GM12878 (cell line): ENCODE measurements at regions not wholly inside any gene's neighbourhood (a gene's known extent, or its start where the extent isn't known, plus 50 kb on each side); places are given as distances from the start of the nearest gene placed in this dataset.

Experiments used
- ATAC-seq: fragments of 200-7000 bp; cut with Tn5 transposase; 3 replicates; pipeline ENCODE4 v1.9.1; 2020; ENCODE audit warnings: mild to moderate bottlenecking, moderate library complexity
- BruUV-seq: library from RNA; stranded (reverse); fragments of 400-500 nt; replicated peaks from 2 replicates; lab custom pipeline; 2021; lab: Mats Ljungman, UMichigan
- CTCF ChIA-PET: fragments of 300-600 bp; sonication (Branson Sonifier 250); formaldehyde crosslinking; extraction: SDS; loops from one replicate; lab custom pipeline; 2021; ENCODE audit warnings: inconsistent platforms; lab: Yijun Ruan, JAX
- POLR2A ChIA-PET: fragments of 350-600 bp; formaldehyde crosslinking; extraction: SDS; loops from one replicate; lab custom pipeline; 2021; ENCODE audit warnings: inconsistent platforms; lab: Charles Lee
- RAD21 ChIA-PET: fragments of 300-600 bp; sonication (Branson Sonifier 250); formaldehyde crosslinking; loops from one replicate; lab custom pipeline; 2023; ENCODE audit warnings: antibody characterized with exemption; ENCODE audit not compliant: unreplicated experiment; lab: Charles Lee
- SMC1A ChIA-PET: fragments of 300-600 bp; sonication (Branson Sonifier 250); formaldehyde crosslinking; loops from one replicate; lab custom pipeline; 2023; ENCODE audit not compliant: unreplicated experiment, uncharacterized antibody; lab: Charles Lee
- DNase-seq: peaks from one replicate; pipeline ENCODE4 v3.0.0-alpha.2; 2011; ENCODE audit warnings: low read depth, low spot score
- FAIRE-seq: peaks from 3 replicates; lab custom pipeline; 2011; peaks lifted over from hg19 to GRCh38; lab: Jason Lieb, UNC
- H2AFZ ChIP-seq: 2 replicates; pipeline ENCODE4 v1.6.0; 2011; ENCODE audit warnings: low read depth, low read length, control low read depth; ENCODE audit not compliant: control insufficient read depth
- H3K27ac ChIP-seq: 2 replicates; pipeline ENCODE4 v1.5.1; 2011; ENCODE audit warnings: control low read depth; ENCODE audit not compliant: control insufficient read depth, insufficient read depth
- H3K27me3 ChIP-seq, 2 experiments: replicated peaks in 1 of 2; 2 replicates each; pipeline versions ENCODE4 v1.6.0 to v1.6.1; 2011; ENCODE audit warnings: low read length in 1 of 2; ENCODE audit not compliant: control insufficient read depth in 2 of 2, insufficient read depth in 2 of 2
- H3K36me3 ChIP-seq, 2 experiments: 2 replicates each; pipeline ENCODE4 v1.5.1; 2011; ENCODE audit warnings: low read length in 1 of 2; ENCODE audit not compliant: control insufficient read depth in 2 of 2, insufficient read depth in 2 of 2
- H3K4me1 ChIP-seq: 2 replicates; pipeline ENCODE4 v1.6.1; 2011; ENCODE audit warnings: mild to moderate bottlenecking, low read length, moderate library complexity, mixed read lengths; ENCODE audit not compliant: control insufficient read depth, insufficient read depth
- H3K4me2 ChIP-seq: 2 replicates; pipeline ENCODE4 v1.6.0; 2011; ENCODE audit warnings: control low read depth; ENCODE audit not compliant: control insufficient read depth, insufficient read depth
- H3K4me3 ChIP-seq: fragments of 200-600 bp; sonication (generic); 2 replicates; pipeline ENCODE4 v1.5.1; 2016
- H3K79me2 ChIP-seq: 2 replicates; pipeline ENCODE4 v1.6.0; 2011; ENCODE audit warnings: low read length; ENCODE audit not compliant: control insufficient read depth, insufficient read depth
- H3K9ac ChIP-seq: 2 replicates; pipeline ENCODE4 v1.8.0; 2011; ENCODE audit warnings: low read length, control low read depth, mixed read lengths; ENCODE audit not compliant: control insufficient read depth, insufficient read depth
- H3K9me3 ChIP-seq: replicated peaks from 3 replicates; pipeline ENCODE4 v1.5.1; 2011; ENCODE audit warnings: mild to moderate bottlenecking, low read length; ENCODE audit not compliant: control insufficient read depth, insufficient read depth
- H4K20me1 ChIP-seq: 2 replicates; pipeline ENCODE4 v1.6.0; 2011; ENCODE audit not compliant: control insufficient read depth, insufficient read depth
- CEBPB ChIP-seq, 2 experiments: fragments of 150-350 bp in 1 of 2; IDR thresholded peaks; 2 replicates each; pipeline ENCODE4 v1.6.1; 2012 to 2014; ENCODE audit warnings: low read depth in 2 of 2, low read length in 2 of 2, borderline replicate concordance in 1 of 2, inconsistent platforms in 1 of 2
- EED ChIP-seq: sonication (generic); IDR thresholded peaks from 2 replicates; pipeline ENCODE4 v1.6.1; 2016; ENCODE audit warnings: antibody characterized with exemption, low read depth
- FOS ChIP-seq: IDR thresholded peaks from 3 replicates; pipeline ENCODE4 v1.6.1; 2011; ENCODE audit warnings: borderline replicate concordance; ENCODE audit not compliant: insufficient read length; ENCODE audit errors: extremely low read depth
- GATAD2B ChIP-seq: fragments of 450-650 bp; conservative IDR thresholded peaks from 2 replicates; pipeline ENCODE4 v1.6.1; 2017; ENCODE audit warnings: low read depth, mild to moderate bottlenecking, moderate library complexity
- HDAC6 ChIP-seq: fragments of 200-600 bp; sonication (generic); IDR thresholded peaks from one replicate; pipeline ENCODE4 v1.8.0; 2017; ENCODE audit warnings: antibody characterized with exemption; ENCODE audit not compliant: unreplicated experiment
- HDGF ChIP-seq: fragments of 450-650 bp; IDR thresholded peaks from 2 replicates; pipeline ENCODE4 v1.6.1; 2016; ENCODE audit warnings: antibody characterized with exemption
- MTA3 ChIP-seq: IDR thresholded peaks from 2 replicates; pipeline ENCODE4 v1.6.1; 2012; ENCODE audit warnings: low read length, inconsistent platforms, borderline replicate concordance
- NFYA ChIP-seq: IDR thresholded peaks from 2 replicates; pipeline ENCODE4 v1.6.1; 2011; ENCODE audit warnings: low read depth, mild to moderate bottlenecking, low read length, improper control_type of control experiment, borderline replicate concordance
- NR2C1 ChIP-seq: fragments of 450-650 bp; IDR thresholded peaks from 2 replicates; pipeline ENCODE4 v1.6.1; 2017; ENCODE audit warnings: antibody characterized with exemption, mild to moderate bottlenecking, moderate library complexity
- RB1 ChIP-seq: fragments of 450-650 bp; formaldehyde crosslinking; IDR thresholded peaks from 2 replicates; pipeline ENCODE4 v1.6.1; 2017; ENCODE audit warnings: mild to moderate bottlenecking, borderline replicate concordance
- RFX5 ChIP-seq: IDR thresholded peaks from 2 replicates; pipeline ENCODE4 v1.6.1; 2011; ENCODE audit warnings: low read depth, low read length, improper control_type of control experiment
- SMC3 ChIP-seq: IDR thresholded peaks from 2 replicates; pipeline ENCODE4 v1.6.1; 2011; ENCODE audit warnings: low read length, improper control_type of control experiment, borderline replicate concordance
- SPI1 ChIP-seq: IDR thresholded peaks from 2 replicates; pipeline ENCODE4 v1.6.1; 2011; ENCODE audit warnings: low read depth, mild to moderate bottlenecking, low read length, moderate library complexity, borderline replicate concordance; ENCODE audit not compliant: insufficient read depth
- TBL1XR1 ChIP-seq: IDR thresholded peaks from 2 replicates; pipeline ENCODE4 v1.6.1; 2012; ENCODE audit warnings: low read depth, low read length, improper control_type of control experiment
- WRNIP1 ChIP-seq: IDR thresholded peaks from 2 replicates; pipeline ENCODE4 v1.6.1; 2011; ENCODE audit warnings: low read depth, low read length, improper control_type of control experiment, borderline replicate concordance
- in situ Hi-C: fragments of 300-500 bp; cut with MboI; formaldehyde crosslinking; loops from 9 replicates; pipeline ENCODE4 v1.14.3; 2018; ENCODE audit warnings: mixed read lengths
- intact Hi-C: fragments of 100-400 bp; cut with micrococcal nuclease; formaldehyde crosslinking; loops from one replicate; pipeline ENCODE4 v1.14.2; 2022; ENCODE audit not compliant: unreplicated experiment
- TF ChIP-seq, protein P1 (sequence below): fragments of 450-650 bp; formaldehyde crosslinking; IDR thresholded peaks from 2 replicates; pipeline ENCODE4 v1.5.0; 2022; ENCODE audit warnings: mild to moderate bottlenecking, missing genetic modification characterization
- TF ChIP-seq, protein P2 (sequence below): IDR thresholded peaks from 2 replicates; pipeline ENCODE4 v1.6.1; 2011; ENCODE audit warnings: low read depth, low read length, improper control_type of control experiment, borderline replicate concordance
- TF ChIP-seq, protein P3 (sequence below): IDR thresholded peaks from 2 replicates; pipeline ENCODE4 v1.6.1; 2011; ENCODE audit warnings: low read depth, mild to moderate bottlenecking, low read length, moderate library complexity, borderline replicate concordance; ENCODE audit errors: extremely low read depth
- TF ChIP-seq, protein P4 (sequence below): IDR thresholded peaks from 2 replicates; pipeline ENCODE4 v1.6.1; 2012; ENCODE audit warnings: low read depth, low read length, improper control_type of control experiment

DNA sequence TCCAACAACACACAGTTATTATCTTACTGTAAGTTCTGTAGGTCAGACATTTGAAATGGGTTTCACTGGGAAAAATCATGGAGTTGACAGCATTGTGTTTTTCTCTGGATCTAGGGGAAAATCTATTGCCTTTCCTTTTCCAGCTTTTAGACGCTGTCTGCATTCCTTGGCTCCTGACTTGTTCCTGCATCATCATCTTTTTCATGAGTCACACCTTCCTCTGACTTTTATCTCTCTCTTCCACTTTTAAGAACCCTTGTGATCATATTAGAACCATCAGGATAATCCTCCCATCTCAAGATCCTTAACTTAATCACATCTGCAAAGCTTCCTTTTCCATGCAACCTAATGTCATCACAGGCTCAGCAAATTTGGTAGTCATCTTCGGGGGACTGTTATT, 1454.8 kb downstream of the RPA4 start (continued):
- TF ChIP-seq, protein P1, sequence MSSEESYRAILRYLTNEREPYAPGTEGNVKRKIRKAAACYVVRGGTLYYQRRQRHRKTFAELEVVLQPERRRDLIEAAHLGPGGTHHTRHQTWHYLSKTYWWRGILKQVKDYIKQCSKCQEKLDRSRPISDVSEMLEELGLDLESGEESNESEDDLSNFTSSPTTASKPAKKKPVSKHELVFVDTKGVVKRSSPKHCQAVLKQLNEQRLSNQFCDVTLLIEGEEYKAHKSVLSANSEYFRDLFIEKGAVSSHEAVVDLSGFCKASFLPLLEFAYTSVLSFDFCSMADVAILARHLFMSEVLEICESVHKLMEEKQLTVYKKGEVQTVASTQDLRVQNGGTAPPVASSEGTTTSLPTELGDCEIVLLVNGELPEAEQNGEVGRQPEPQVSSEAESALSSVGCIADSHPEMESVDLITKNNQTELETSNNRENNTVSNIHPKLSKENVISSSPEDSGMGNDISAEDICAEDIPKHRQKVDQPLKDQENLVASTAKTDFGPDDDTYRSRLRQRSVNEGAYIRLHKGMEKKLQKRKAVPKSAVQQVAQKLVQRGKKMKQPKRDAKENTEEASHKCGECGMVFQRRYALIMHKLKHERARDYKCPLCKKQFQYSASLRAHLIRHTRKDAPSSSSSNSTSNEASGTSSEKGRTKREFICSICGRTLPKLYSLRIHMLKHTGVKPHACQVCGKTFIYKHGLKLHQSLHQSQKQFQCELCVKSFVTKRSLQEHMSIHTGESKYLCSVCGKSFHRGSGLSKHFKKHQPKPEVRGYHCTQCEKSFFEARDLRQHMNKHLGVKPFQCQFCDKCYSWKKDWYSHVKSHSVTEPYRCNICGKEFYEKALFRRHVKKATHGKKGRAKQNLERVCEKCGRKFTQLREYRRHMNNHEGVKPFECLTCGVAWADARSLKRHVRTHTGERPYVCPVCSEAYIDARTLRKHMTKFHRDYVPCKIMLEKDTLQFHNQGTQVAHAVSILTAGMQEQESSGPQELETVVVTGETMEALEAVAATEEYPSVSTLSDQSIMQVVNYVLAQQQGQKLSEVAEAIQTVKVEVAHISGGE (CRISPR knock-in tag) = no peak
- no peak for TF ChIP-seq WRNIP1
- TF ChIP-seq NR2C1 = no peak
- TF ChIP-seq EED = no peak
- TF ChIP-seq, protein P2, sequence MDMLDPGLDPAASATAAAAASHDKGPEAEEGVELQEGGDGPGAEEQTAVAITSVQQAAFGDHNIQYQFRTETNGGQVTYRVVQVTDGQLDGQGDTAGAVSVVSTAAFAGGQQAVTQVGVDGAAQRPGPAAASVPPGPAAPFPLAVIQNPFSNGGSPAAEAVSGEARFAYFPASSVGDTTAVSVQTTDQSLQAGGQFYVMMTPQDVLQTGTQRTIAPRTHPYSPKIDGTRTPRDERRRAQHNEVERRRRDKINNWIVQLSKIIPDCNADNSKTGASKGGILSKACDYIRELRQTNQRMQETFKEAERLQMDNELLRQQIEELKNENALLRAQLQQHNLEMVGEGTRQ = no peak
- no peak for TF ChIP-seq HDGF
- no peak for TF ChIP-seq SMC3
- no peak for TF ChIP-seq HDAC6
- TF ChIP-seq, protein P3, sequence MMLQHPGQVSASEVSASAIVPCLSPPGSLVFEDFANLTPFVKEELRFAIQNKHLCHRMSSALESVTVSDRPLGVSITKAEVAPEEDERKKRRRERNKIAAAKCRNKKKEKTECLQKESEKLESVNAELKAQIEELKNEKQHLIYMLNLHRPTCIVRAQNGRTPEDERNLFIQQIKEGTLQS = no peak
- no peak for TF ChIP-seq TBL1XR1
- no peak for TF ChIP-seq MTA3

DNA sequence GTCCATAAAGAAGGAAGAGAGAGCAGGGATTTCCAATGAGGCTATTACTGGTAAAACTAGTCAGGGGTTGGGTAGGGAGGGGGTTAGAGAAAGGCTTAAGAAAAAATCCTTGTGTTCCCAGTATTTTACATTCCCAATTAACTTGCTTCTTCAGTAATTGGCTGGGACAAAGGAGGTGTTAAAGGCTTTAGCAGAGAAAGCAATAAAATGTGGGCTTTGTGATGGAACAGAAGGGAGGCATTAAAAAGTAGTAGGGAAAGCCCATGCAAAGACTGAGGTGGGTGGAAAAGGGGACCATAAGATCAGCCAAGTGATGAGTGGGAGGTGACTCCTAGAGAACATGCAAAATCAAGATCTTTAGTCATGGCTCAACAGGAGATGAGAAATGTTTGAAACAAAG, 1467.2 kb downstream of the RPA4 start:
- ChIA-PET CTCF (no interaction called here), RAD21 (no interaction called here), SMC1A (no interaction called here), POLR2A (no interaction called here)
- BruUV-seq = no TSS peak
- DNase-seq (no peak), FAIRE-seq (no peak), ATAC-seq (no peak)
- H3K27me3 ChIP-seq = no peaks in the 10 kb centered on the region
- no peaks in the 10 kb centered on the region for H4K20me1 ChIP-seq
- no peaks in the 10 kb centered on the region for H3K4me1 ChIP-seq
- H3K9ac ChIP-seq = no peak overlapping the region
- no peaks in the 10 kb centered on the region for H3K36me3 ChIP-seq
- no peak overlapping the region for H3K4me3 ChIP-seq
- H3K27ac ChIP-seq = no peak overlapping the region
- H2AFZ ChIP-seq = no peak overlapping the region
- no peaks in the 10 kb centered on the region for H3K79me2 ChIP-seq
- in situ Hi-C loops = no loop called here
- H3K4me2 ChIP-seq = no peak overlapping the region
- intact Hi-C loops = no loop called here
- H3K9me3 ChIP-seq = no peaks in the 10 kb centered on the region
- TF ChIP-seq NFYA (no peak), FOS (no peak), RFX5 (no peak), GATAD2B (no peak), CEBPB (IDR thresholded peaks at IDR 0.05; ENCODE audit: borderline replicate concordance in 1 of 2, low read depth in 2 of 2, low read length in 2 of 2) (no peak), RB1 (no peak), SPI1 (no peak)
- TF ChIP-seq, protein P4, sequence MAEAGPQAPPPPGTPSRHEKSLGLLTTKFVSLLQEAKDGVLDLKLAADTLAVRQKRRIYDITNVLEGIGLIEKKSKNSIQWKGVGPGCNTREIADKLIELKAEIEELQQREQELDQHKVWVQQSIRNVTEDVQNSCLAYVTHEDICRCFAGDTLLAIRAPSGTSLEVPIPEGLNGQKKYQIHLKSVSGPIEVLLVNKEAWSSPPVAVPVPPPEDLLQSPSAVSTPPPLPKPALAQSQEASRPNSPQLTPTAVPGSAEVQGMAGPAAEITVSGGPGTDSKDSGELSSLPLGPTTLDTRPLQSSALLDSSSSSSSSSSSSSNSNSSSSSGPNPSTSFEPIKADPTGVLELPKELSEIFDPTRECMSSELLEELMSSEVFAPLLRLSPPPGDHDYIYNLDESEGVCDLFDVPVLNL = no peak
